Transverse colon (tissue), 3 donors: ENCODE measurements at regions not wholly inside any gene's neighbourhood (a gene's known extent, or its start where the extent isn't known, plus 50 kb on each side); places are given as distances from the start of the nearest gene placed in this dataset.
"Not testable (repeated sequence)": the region's sequence is repeated elsewhere in the genome, so short reads cannot be mapped to it uniquely, and the experiment has no call there.

ENCODE experiments used
- POLR2A ChIP-seq: fragments of 450-650 bp; IDR thresholded peaks from one replicate; pipeline ENCODE4 v1.6.1; 2016; ENCODE audit warnings: antibody characterized with exemption, mild to moderate bottlenecking, moderate library complexity
- POLR2AphosphoS5 ChIP-seq, 3 donors: sonication (generic); formaldehyde crosslinking; IDR thresholded peaks; one replicate each; pipeline ENCODE4 v1.6.1; 2016; ENCODE audit warnings: antibody characterized with exemption in 3 of 3

GRCh38 chr1:120647182-120647581 lies 76.6 kb upstream of the NBPF26 start:
- TF ChIP-seq POLR2AphosphoS5 (IDR thresholded peaks at IDR 0.05); POLR2A: not testable (repeated sequence)
